A549 (cell line): ENCODE measurements at regions not wholly inside any gene's neighbourhood (a gene's known extent, or its start where the extent isn't known, plus 50 kb on each side); places are given as distances from the start of the nearest gene placed in this dataset.
"Not testable (repeated sequence)": the region's sequence is repeated elsewhere in the genome, so short reads cannot be mapped to it uniquely, and the experiment has no call there.

Experiments used
- ATAC-seq, 2 experiments: fragments of 200-7000 bp in 1 of 2; fragments of >200 bp in 1 of 2; cut with Nextera tagmentation in 1 of 2; cut with Tn5 transposase in 1 of 2; 3 replicates each; pipeline versions ENCODE4 v1.8.0 to v1.9.1; 2018 to 2020; ENCODE audit warnings: mild to moderate bottlenecking in 1 of 2, moderate library complexity in 1 of 2
- CTCF ChIA-PET: fragments of 300-600 bp; sonication (Branson Sonifier 250); formaldehyde crosslinking; extraction: SDS; loops from one replicate; lab custom pipeline; 2021; ENCODE audit warnings: antibody characterized with exemption, inconsistent platforms; lab: Yijun Ruan, JAX
- POLR2A ChIA-PET: fragments of 350-600 bp; formaldehyde crosslinking; extraction: SDS; loops from one replicate; lab custom pipeline; 2021; ENCODE audit warnings: antibody characterized with exemption, inconsistent platforms; lab: Yijun Ruan, JAX
- DNase-seq, 2 experiments: peaks; one replicate each; pipeline versions ENCODE4 v3.0.0 to v3.0.0-alpha.2; 2011 to 2016; ENCODE audit warnings: low read depth in 1 of 2, low spot score in 1 of 2
- FAIRE-seq: peaks from 2 replicates; lab custom pipeline; 2011; peaks lifted over from hg19 to GRCh38; lab: Jason Lieb, UNC
- H3K27ac ChIP-seq, 2 experiments: fragments of >200 bp; sonication (Bioruptor Twin); formaldehyde crosslinking; 3 replicates each; pipeline ENCODE4 v1.5.1; 2016 to 2017
- H3K4me1 ChIP-seq: fragments of >200 bp; sonication (Bioruptor Twin); formaldehyde crosslinking; 3 replicates; pipeline ENCODE4 v1.6.1; 2016
- H3K4me2 ChIP-seq: fragments of >200 bp; sonication (Bioruptor Twin); formaldehyde crosslinking; 3 replicates; pipeline ENCODE4 v1.6.1; 2016
- H3K4me3 ChIP-seq: fragments of >200 bp; sonication (Bioruptor Twin); formaldehyde crosslinking; 3 replicates; pipeline ENCODE4 v1.5.1; 2016
- H3K9me3 ChIP-seq: fragments of >200 bp; sonication (Bioruptor Twin); formaldehyde crosslinking; 3 replicates; pipeline ENCODE4 v1.6.1; 2016
- BHLHE40 ChIP-seq: IDR thresholded peaks from 2 replicates; pipeline ENCODE4 v1.6.1; 2012; ENCODE audit warnings: low read depth, low read length, inconsistent platforms
- CBX2 ChIP-seq: fragments of 200-600 bp; sonication (generic); IDR thresholded peaks from 2 replicates; pipeline ENCODE4 v1.6.1; 2016; ENCODE audit warnings: low read depth, mild to moderate bottlenecking, borderline replicate concordance
- CEBPB ChIP-seq, 2 experiments: fragments of >200 bp in 1 of 2; sonication (Bioruptor Twin) in 1 of 2; formaldehyde crosslinking in 1 of 2; IDR thresholded peaks; 2 replicates each; pipeline ENCODE4 v1.6.1; 2012 to 2016
- CHD2 ChIP-seq: fragments of 150-350 bp; IDR thresholded peaks from 2 replicates; pipeline ENCODE4 v1.6.1; 2014; ENCODE audit warnings: low read length; ENCODE audit not compliant: partially characterized antibody
- HDAC2 ChIP-seq: fragments of 200-600 bp; sonication (generic); IDR thresholded peaks from 2 replicates; pipeline ENCODE4 v1.6.1; 2016
- HES2 ChIP-seq: fragments of >200 bp; sonication (Bioruptor Twin); formaldehyde crosslinking; IDR thresholded peaks from 2 replicates; pipeline ENCODE4 v1.6.1; 2016
- HMGXB4 ChIP-seq: fragments of 250-450 bp; sonication (Bioruptor Pico); IDR thresholded peaks from 2 replicates; pipeline ENCODE4 v1.5.0; 2021; ENCODE audit warnings: mild to moderate bottlenecking, moderate library complexity, borderline replicate concordance
- HOXA7 ChIP-seq: fragments of 250-450 bp; sonication (Bioruptor Pico); IDR thresholded peaks from 2 replicates; pipeline ENCODE4 v1.5.0; 2020; ENCODE audit warnings: mild to moderate bottlenecking, moderate library complexity
- KDM1A ChIP-seq: fragments of 200-600 bp; sonication (generic); IDR thresholded peaks from 2 replicates; pipeline ENCODE4 v1.6.1; 2016; ENCODE audit warnings: low read depth, mild to moderate bottlenecking
- MAFK ChIP-seq: fragments of 450-650 bp; IDR thresholded peaks from 2 replicates; pipeline ENCODE4 v1.6.1; 2014; ENCODE audit not compliant: partially characterized antibody
- MAZ ChIP-seq: fragments of 150-350 bp; IDR thresholded peaks from 2 replicates; pipeline ENCODE4 v1.6.1; 2014; ENCODE audit warnings: antibody characterized with exemption, low read depth, low read length, borderline replicate concordance
- PBX3 ChIP-seq: IDR thresholded peaks from 2 replicates; pipeline ENCODE4 v1.6.1; 2012
- RAD21 ChIP-seq, 2 experiments: fragments of >200 bp in 1 of 2; sonication (Bioruptor Twin) in 1 of 2; formaldehyde crosslinking in 1 of 2; IDR thresholded peaks in 1 of 2; conservative IDR thresholded peaks in 1 of 2; 2 replicates in 1 of 2; 3 replicates in 1 of 2; pipeline ENCODE4 v1.6.1; 2012 to 2018; ENCODE audit warnings: inconsistent platforms in 1 of 2
- REST ChIP-seq: fragments of 200-600 bp; sonication (generic); IDR thresholded peaks from 2 replicates; pipeline ENCODE4 v1.6.1; 2016; ENCODE audit warnings: antibody characterized with exemption, mild to moderate bottlenecking, moderate library complexity
- RFX5 ChIP-seq: fragments of 450-650 bp; IDR thresholded peaks from 2 replicates; pipeline ENCODE4 v1.7.1; 2014; ENCODE audit warnings: antibody characterized with exemption, mild to moderate bottlenecking, moderate library complexity
- SMC3 ChIP-seq: fragments of >200 bp; sonication (Bioruptor Twin); formaldehyde crosslinking; IDR thresholded peaks from 3 replicates; pipeline ENCODE4 v1.6.1; 2018; ENCODE audit warnings: inconsistent platforms
- SREBF2 ChIP-seq: fragments of 450-650 bp; IDR thresholded peaks from 2 replicates; pipeline ENCODE4 v1.6.1; 2014; ENCODE audit warnings: mild to moderate bottlenecking, moderate library complexity
- USF2 ChIP-seq: fragments of 450-650 bp; IDR thresholded peaks from 2 replicates; pipeline ENCODE4 v1.6.1; 2014; ENCODE audit warnings: antibody characterized with exemption
- WGBS: methylation state at CpG from one replicate; pipeline ENCODE4 v1.1.6; 2017; ENCODE audit errors: missing lambda C conversion rate; 5-methylcytosine and 5-hydroxymethylcytosine counted together
- TF ChIP-seq, protein P1 (sequence below): fragments of >200 bp; sonication (Bioruptor Twin); formaldehyde crosslinking; IDR thresholded peaks from 3 replicates; pipeline ENCODE4 v1.5.1; 2016
- TF ChIP-seq, protein P2 (sequence below): IDR thresholded peaks from 2 replicates; pipeline ENCODE4 v1.6.1; 2012
- TF ChIP-seq, protein P3 (sequence below): IDR thresholded peaks from 2 replicates; pipeline ENCODE4 v1.6.1; 2012; ENCODE audit warnings: low read depth, borderline replicate concordance

- peak in 1 of 2 experiments; percentile 71; a peak in 4 of 6 replicates for ATAC-seq
- POLR2A ChIA-PET, H3K4me1 ChIP-seq, H3K27ac ChIP-seq, H3K4me3 ChIP-seq, H3K4me2 ChIP-seq, H3K9me3 ChIP-seq, FAIRE-seq: not testable (repeated sequence)
- CTCF ChIA-PET, result interaction anchor here (0.9 to 1.6 kb wide), 5 partner anchors 11 to 509 kb away, joined by 3 read pairs; no protein-coding TSS in a partner anchor
- TF ChIP-seq, protein P1, sequence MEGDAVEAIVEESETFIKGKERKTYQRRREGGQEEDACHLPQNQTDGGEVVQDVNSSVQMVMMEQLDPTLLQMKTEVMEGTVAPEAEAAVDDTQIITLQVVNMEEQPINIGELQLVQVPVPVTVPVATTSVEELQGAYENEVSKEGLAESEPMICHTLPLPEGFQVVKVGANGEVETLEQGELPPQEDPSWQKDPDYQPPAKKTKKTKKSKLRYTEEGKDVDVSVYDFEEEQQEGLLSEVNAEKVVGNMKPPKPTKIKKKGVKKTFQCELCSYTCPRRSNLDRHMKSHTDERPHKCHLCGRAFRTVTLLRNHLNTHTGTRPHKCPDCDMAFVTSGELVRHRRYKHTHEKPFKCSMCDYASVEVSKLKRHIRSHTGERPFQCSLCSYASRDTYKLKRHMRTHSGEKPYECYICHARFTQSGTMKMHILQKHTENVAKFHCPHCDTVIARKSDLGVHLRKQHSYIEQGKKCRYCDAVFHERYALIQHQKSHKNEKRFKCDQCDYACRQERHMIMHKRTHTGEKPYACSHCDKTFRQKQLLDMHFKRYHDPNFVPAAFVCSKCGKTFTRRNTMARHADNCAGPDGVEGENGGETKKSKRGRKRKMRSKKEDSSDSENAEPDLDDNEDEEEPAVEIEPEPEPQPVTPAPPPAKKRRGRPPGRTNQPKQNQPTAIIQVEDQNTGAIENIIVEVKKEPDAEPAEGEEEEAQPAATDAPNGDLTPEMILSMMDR, result peak; percentile 15; the same call in 1 of the 3 replicates
- peak; percentile 25 to 59; a peak in 3 of 5 replicates for TF ChIP-seq RAD21 (conservative IDR thresholded peaks at IDR 0.05 in 1 of 2, IDR thresholded peaks at IDR 0.05 in 1 of 2)
- DNase-seq, result peak; percentile 3 to 43
- WGBS, result 15% methylated on average over 7 of the region's 7 CpGs
Observed at GRCh38 chr1:166433404-166434304, 266.9 kb upstream of the FAM78B start.

DNA sequence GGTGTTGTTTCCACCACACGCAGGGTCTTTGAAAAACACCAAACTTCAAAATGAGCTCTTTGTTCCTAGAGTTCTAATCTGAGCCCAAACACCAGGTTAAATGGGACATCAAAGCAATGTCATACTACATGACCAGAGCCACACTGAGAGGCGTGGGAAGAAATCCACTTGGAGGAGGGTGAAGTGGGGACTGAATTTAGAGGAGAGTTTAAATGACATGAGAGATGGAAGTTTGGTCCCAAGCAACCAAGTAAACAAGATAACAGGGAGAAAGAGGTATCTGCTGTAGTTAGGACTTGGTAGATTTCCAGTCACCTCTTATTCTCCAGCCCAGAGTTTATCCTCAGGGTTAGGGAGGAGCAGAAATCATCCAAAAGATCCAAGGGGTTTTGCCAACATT, 290.9 kb upstream of the FAM78B start:
- DNase-seq (no peak), ATAC-seq (no peak), FAIRE-seq (no peak)
- no peak overlapping the region for H3K4me3 ChIP-seq
- H3K4me1 ChIP-seq, result no peaks in the 10 kb centered on the region
- H3K4me2 ChIP-seq, result no peak overlapping the region
- POLR2A ChIA-PET, result no interaction called here
- WGBS, result 0% methylated on average over 2 of the region's 2 CpGs
- CTCF ChIA-PET, result interaction anchor here (0.7 kb wide), 1 partner anchor 9 kb away, joined by 3 read pairs; no protein-coding TSS in a partner anchor
- TF ChIP-seq KDM1A (no peak), BHLHE40 (no peak), SMC3 (no peak), SREBF2 (no peak), REST (no peak), RAD21 (conservative IDR thresholded peaks at IDR 0.05 in 1 of 2, IDR thresholded peaks at IDR 0.05 in 1 of 2) (no peak), CBX2 (no peak), CEBPB (IDR thresholded peaks at IDR 0.05) (no peak)
- no peaks in the 10 kb centered on the region for H3K9me3 ChIP-seq
- H3K27ac ChIP-seq, result no peak overlapping the region

GRCh38 chr1:166464333-166464732, 297.5 kb upstream of the FAM78B start:
- ChIA-PET POLR2A (no interaction called here), CTCF (interaction anchor here (0.6 kb wide), 1 partner anchor 510 kb away, joined by 3 read pairs; no protein-coding TSS in a partner anchor)
- ATAC-seq (no peak), FAIRE-seq (no peak), DNase-seq (no peak)
- no peak overlapping the region for H3K4me2 ChIP-seq
- H3K9me3 ChIP-seq, result no peaks in the 10 kb centered on the region
- 90% methylated on average over 1 of the region's 1 CpG for WGBS
- no peak overlapping the region for H3K4me3 ChIP-seq
- no peak overlapping the region for H3K27ac ChIP-seq
- no peaks in the 10 kb centered on the region for H3K4me1 ChIP-seq
- TF ChIP-seq MAFK (no peak), RFX5 (no peak), USF2 (no peak), PBX3 (no peak), HDAC2 (no peak), HMGXB4 (CRISPR knock-in tag) (no peak), SMC3 (no peak), CHD2 (no peak), HES2 (no peak), MAZ (no peak), HOXA7 (CRISPR knock-in tag) (no peak)
- TF ChIP-seq, protein P2, sequence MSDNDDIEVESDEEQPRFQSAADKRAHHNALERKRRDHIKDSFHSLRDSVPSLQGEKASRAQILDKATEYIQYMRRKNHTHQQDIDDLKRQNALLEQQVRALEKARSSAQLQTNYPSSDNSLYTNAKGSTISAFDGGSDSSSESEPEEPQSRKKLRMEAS, result no peak
- TF ChIP-seq, protein P3, sequence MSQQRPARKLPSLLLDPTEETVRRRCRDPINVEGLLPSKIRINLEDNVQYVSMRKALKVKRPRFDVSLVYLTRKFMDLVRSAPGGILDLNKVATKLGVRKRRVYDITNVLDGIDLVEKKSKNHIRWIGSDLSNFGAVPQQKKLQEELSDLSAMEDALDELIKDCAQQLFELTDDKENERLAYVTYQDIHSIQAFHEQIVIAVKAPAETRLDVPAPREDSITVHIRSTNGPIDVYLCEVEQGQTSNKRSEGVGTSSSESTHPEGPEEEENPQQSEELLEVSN, result no peak
